ENCODE measurements at regions not wholly inside any gene's neighbourhood (a gene's known extent, or its start where the extent isn't known, plus 50 kb on each side); places are given as distances from the start of the nearest gene placed in this dataset.

- TF ChIP-seq POLR2A (IDR thresholded peaks at IDR 0.05; ENCODE audit: borderline replicate concordance, extremely low read depth, insufficient read depth, insufficient read length) (no peak), MAX (IDR thresholded peaks at IDR 0.05) (no peak), EZH2 (IDR thresholded peaks at IDR 0.05) (no peak), POLR2AphosphoS5 (IDR thresholded peaks at IDR 0.05; ENCODE audit: low read depth, low read length) (no peak), YY1 (IDR thresholded peaks at IDR 0.05; ENCODE audit: extremely low read depth, insufficient replicate concordance, low read depth, low read length) (no peak), CTCF (IDR thresholded peaks at IDR 0.05 in 2 of 3, conservative IDR thresholded peaks at IDR 0.05 in 1 of 3; ENCODE audit: borderline replicate concordance in 1 of 3, insufficient read depth in 1 of 3, low read depth in 2 of 3, low read length in 2 of 3) (no peak), TCF7L2 (IDR thresholded peaks at IDR 0.05; ENCODE audit: borderline replicate concordance, extremely low read depth, insufficient read depth, insufficient read length) (no peak), JUND (IDR thresholded peaks at IDR 0.05) (no peak), REST (IDR thresholded peaks at IDR 0.05; ENCODE audit: low read depth) (no peak)
Observed at GRCh38 chr17:43328650-43329049, 70.1 kb upstream of the ARL4D start.
